ENCODE measurements at regions not wholly inside any gene's neighbourhood (a gene's known extent, or its start where the extent isn't known, plus 50 kb on each side); places are given as distances from the start of the nearest gene placed in this dataset.

DNA sequence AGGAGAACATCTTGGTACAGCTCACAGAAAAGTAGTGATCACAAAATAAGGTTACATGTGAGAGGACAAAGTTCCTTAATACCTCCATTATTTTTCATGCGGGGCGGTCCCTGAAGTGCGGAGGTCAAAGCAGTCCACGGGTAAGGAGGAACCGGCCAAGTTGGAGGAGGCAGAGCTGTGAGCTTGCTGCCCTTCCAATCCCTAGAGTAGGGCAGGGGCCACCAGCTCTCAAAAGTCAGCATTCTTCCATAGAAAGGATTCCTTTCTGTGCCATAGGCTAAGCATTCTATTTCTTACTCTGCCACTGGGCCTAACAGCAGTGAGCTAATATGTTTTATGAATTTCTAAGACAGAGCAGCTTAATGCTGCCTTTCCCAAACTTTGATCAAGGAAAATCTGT is 50.9 kb upstream of the USP1 start:
- no peak overlapping the region for H3K4me2 ChIP-seq (replicated peaks; ENCODE audit: low read depth, low read length, poor library complexity, severe bottlenecking)

More for the DNA sequence above, 50.9 kb upstream of the USP1 start:
- ChIA-PET CTCF (no interaction called here), POLR2A (no interaction called here)
- H3K27me3 ChIP-seq (replicated peaks in 1 of 4; ENCODE audit: control extremely low read depth in 1 of 4, control insufficient read depth in 3 of 4, insufficient read depth in 4 of 4, low read length in 3 of 4), result no peaks in the 10 kb centered on the region
- intact Hi-C loops (cut with micrococcal nuclease), result no loop called here
- TF ChIP-seq CTCF (IDR thresholded peaks at IDR 0.05), result no peak
- TF ChIP-seq EZH2 (IDR thresholded peaks at IDR 0.05; ENCODE audit: borderline replicate concordance, insufficient read depth, low read depth, low read length, poor library complexity, severe bottlenecking), result no peak
- no peaks in the 10 kb centered on the region for H3K79me2 ChIP-seq (ENCODE audit: control insufficient read depth, insufficient read depth, low read length)
- H3K9ac ChIP-seq (ENCODE audit: low read length), result no peak overlapping the region
- Mint-ChIP-seq H3K27ac (no peak overlapping the region), H3K4me1 (no peaks in the 10 kb centered on the region), H3K27me3 (peaks cover 5% of the 10 kb centered on the region), H3K9me3 (ENCODE audit: insufficient read depth) (no peaks in the 10 kb centered on the region), H3K4me3 (no peak overlapping the region)
- no CpG with 5 or more reads among the region's 5 CpGs for WGBS (ENCODE audit: insufficient coverage)
- ATAC-seq (ENCODE audit: low read depth) (no peak), DNase-seq (no peak)
- no peak overlapping the region for H3K4me3 ChIP-seq (ENCODE audit: control extremely low read depth in 1 of 5, extremely low read depth in 1 of 5, insufficient read depth in 1 of 5, low read depth in 2 of 5, low read length in 4 of 5)
- H3K9me3 ChIP-seq (ENCODE audit: control extremely low read depth in 1 of 3, control insufficient read depth in 2 of 3, insufficient read depth in 1 of 3, low read length in 2 of 3), result no peaks in the 10 kb centered on the region
- no peak overlapping the region for H2AFZ ChIP-seq (ENCODE audit: insufficient read depth, low read depth, low read length, poor library complexity, severe bottlenecking)
- no peaks in the 10 kb centered on the region for H4K20me1 ChIP-seq (ENCODE audit: control insufficient read depth, insufficient read depth, low read length, poor library complexity, severe bottlenecking)
- no peak overlapping the region for H3K27ac ChIP-seq (ENCODE audit: low read length in 2 of 2)
- no peaks in the 10 kb centered on the region for H3K4me1 ChIP-seq (ENCODE audit: control insufficient read depth in 2 of 2, insufficient read depth in 2 of 2, low read length in 2 of 2)
- no peaks in the 10 kb centered on the region for H3K36me3 ChIP-seq (replicated peaks in 1 of 2; ENCODE audit: control extremely low read depth in 1 of 2, control insufficient read depth in 1 of 2, extremely low read depth in 1 of 2, insufficient read depth in 2 of 2, low read length in 1 of 2)

All from B cell (primary cell).